Activated CD8-positive, alpha-beta T cell treated with anti-CD3 and anti-CD28 coated beads, Interleukin-2, amount 10 ng/mL, durations not matched to agents 7 days and 5 days (primary cell): ENCODE measurements at regions not wholly inside any gene's neighbourhood (a gene's known extent, or its start where the extent isn't known, plus 50 kb on each side); places are given as distances from the start of the nearest gene placed in this dataset.

Experiments used
- ATAC-seq: fragments of 150-1000 bp; cut with Tn5 transposase; one replicate; pipeline ENCODE4 v1.10.0; 2021; ENCODE audit warnings: moderate library complexity
- CTCF ChIA-PET: fragments of 350-600 bp; sonication (Branson Sonifier 250); formaldehyde crosslinking; loops from one replicate; lab custom pipeline; 2021; ENCODE audit warnings: antibody characterized with exemption; lab: Charles Lee
- POLR2A ChIA-PET: fragments of 350-600 bp; sonication (Branson Sonifier 250); formaldehyde crosslinking; loops from one replicate; lab custom pipeline; 2021; ENCODE audit warnings: antibody characterized with exemption; lab: Charles Lee
- DNase-seq: peaks from one replicate; pipeline ENCODE4 v3.0.0-alpha.2; 2020
- H3K27ac Mint-ChIP-seq: one replicate; pipeline ENCODE4 v1.8.0; 2021; ENCODE audit warnings: mild to moderate bottlenecking, mixed read lengths
- H3K27me3 Mint-ChIP-seq: one replicate; pipeline ENCODE4 v1.8.0; 2021; ENCODE audit warnings: low read depth, mixed read lengths
- H3K36me3 Mint-ChIP-seq: one replicate; pipeline ENCODE4 v1.8.0; 2021; ENCODE audit warnings: low read depth, mixed read lengths
- H3K4me1 Mint-ChIP-seq: one replicate; pipeline ENCODE4 v1.8.0; 2021; ENCODE audit warnings: low read depth, mixed read lengths
- H3K4me3 Mint-ChIP-seq: one replicate; pipeline ENCODE4 v1.8.0; 2021; ENCODE audit warnings: mild to moderate bottlenecking, mixed read lengths
- H3K9me3 Mint-ChIP-seq: one replicate; pipeline ENCODE4 v1.8.0; 2022; ENCODE audit warnings: mixed read lengths; ENCODE audit not compliant: insufficient read depth

DNA sequence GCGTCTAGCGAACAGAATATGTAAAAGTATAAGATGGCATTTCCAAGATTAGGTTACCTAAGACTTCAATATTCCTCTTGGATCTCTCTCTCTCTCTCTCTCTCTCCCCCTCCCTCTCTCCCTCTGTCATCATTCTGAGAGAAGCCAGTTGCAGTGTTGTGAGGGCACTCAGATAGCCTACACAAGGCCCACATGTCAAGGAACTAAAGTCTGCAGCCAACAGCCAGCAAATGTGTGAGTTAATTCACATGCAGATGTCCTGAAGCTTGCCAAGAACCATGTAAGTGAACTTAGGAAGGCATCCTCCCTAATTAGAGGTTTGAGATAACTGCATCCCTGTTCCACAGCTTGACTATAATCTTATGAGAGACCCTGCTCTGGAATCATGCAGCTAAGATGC, 822.9 kb upstream of the PRR20A start:
- Mint-ChIP-seq H3K9me3 (no peaks in the 10 kb centered on the region), H3K36me3 (no peaks in the 10 kb centered on the region), H3K27ac (no peak overlapping the region), H3K27me3 (no peaks in the 10 kb centered on the region), H3K4me3 (no peak overlapping the region), H3K4me1 (no peaks in the 10 kb centered on the region)
- CTCF ChIA-PET, result no interaction called here
- POLR2A ChIA-PET, result no interaction called here
- no peak for ATAC-seq
- no peak for DNase-seq

DNA sequence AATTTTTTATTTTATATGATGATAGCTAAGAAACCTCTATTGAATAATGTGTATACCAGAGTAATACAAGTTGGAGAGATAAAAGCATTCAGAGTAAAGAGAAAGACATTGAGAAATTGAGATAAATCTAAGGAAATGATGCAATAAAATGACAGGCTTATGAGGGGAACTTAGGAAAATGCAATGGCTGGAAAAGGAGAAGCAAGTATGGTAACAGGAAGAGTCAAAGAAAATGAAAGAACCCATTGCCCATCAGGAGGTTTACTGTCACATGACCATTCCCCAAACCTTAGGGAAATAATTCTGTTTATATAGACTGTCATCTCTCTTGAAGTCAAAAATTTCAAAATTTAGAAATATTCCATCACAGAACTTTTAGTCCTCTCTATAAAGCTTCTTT, 808.0 kb upstream of the PRR20A start:
- ATAC-seq (no peak), DNase-seq (no peak)
- POLR2A ChIA-PET, result no interaction called here
- CTCF ChIA-PET, result no interaction called here
- no peak overlapping the region for H3K27ac Mint-ChIP-seq
- no peaks in the 10 kb centered on the region for H3K27me3 Mint-ChIP-seq
- H3K9me3 Mint-ChIP-seq, result peaks cover 16% of the 10 kb centered on the region
- no peaks in the 10 kb centered on the region for H3K4me1 Mint-ChIP-seq
- no peaks in the 10 kb centered on the region for H3K36me3 Mint-ChIP-seq
- H3K4me3 Mint-ChIP-seq, result no peak overlapping the region

DNA sequence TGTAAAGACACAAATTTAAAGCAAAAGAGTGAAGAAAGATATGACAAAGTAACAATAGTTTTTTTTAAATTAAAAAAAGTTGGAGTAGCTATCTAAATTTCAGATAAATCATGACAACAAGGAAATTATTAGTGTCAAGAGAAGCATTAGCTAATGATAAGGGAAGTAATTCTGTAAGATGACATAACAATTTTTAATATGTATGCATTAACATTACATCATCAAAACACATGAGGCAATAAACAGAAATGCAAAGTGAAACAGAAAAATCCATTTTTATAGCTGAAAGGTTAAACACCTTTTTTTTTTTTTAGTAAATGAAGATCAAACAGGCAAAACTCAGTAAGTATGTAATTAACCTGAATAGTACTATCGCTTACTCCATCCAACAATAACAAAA, 804.9 kb upstream of the PRR20A start:
- Mint-ChIP-seq H3K4me3 (no peak overlapping the region), H3K27me3 (no peaks in the 10 kb centered on the region)

DNA sequence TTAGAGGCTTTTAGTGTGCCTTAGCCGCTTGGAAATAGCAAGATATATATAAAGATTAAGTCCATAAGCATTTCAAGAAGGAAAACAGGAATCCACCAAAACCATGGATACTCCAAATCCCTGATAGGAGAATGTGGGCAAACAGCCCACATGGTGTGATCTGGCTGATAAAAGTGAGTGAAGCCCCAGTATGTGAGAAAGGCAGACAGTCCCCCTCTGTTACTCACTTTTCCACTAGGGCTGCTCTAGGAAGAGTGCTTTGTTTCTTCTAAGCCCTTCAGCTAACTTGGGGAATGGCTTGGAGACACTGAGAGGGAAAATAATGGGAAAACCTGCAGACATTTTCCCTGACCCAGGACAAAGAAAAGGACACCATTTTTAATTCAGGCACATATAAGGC, 802.3 kb upstream of the PRR20A start:
- Mint-ChIP-seq H3K27me3 (no peaks in the 10 kb centered on the region), H3K9me3 (peaks cover 25% of the 10 kb centered on the region), H3K27ac (no peak overlapping the region), H3K4me1 (no peaks in the 10 kb centered on the region), H3K36me3 (no peaks in the 10 kb centered on the region), H3K4me3 (no peak overlapping the region)
- CTCF ChIA-PET, result no interaction called here
- no peak for DNase-seq
- no peak for ATAC-seq
- POLR2A ChIA-PET, result no interaction called here

More for the DNA sequence above, 804.9 kb upstream of the PRR20A start:
- ChIA-PET CTCF (no interaction called here), POLR2A (no interaction called here)
- Mint-ChIP-seq H3K9me3 (peaks cover 21% of the 10 kb centered on the region), H3K4me1 (no peaks in the 10 kb centered on the region), H3K36me3 (no peaks in the 10 kb centered on the region), H3K27ac (no peak overlapping the region)
- no peak for ATAC-seq
- no peak for DNase-seq

DNA sequence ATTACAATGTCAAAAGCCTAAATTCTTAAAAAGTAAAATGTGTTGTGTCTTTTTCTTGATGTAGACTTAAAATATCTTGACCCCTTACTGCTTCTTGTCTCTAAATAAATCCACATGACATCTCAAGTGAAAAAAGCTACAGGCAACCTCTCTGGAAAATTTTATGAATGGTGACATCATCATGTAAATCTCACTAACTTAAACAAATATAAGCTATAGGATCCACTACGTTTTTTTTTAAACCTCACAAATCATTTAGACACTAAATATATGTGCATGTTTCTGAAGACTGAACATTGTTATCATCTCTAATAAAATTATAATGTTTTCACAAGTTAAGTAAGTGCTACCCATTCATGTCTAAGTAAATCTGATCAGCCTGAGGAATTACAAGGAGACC, 793.7 kb upstream of the PRR20A start:
- Mint-ChIP-seq H3K36me3 (no peaks in the 10 kb centered on the region), H3K9me3 (peaks cover 16% of the 10 kb centered on the region), H3K27ac (no peak overlapping the region), H3K27me3 (no peaks in the 10 kb centered on the region), H3K4me3 (no peak overlapping the region), H3K4me1 (no peaks in the 10 kb centered on the region)
- POLR2A ChIA-PET, result no interaction called here
- DNase-seq (no peak), ATAC-seq (no peak)
- CTCF ChIA-PET, result no interaction called here

DNA sequence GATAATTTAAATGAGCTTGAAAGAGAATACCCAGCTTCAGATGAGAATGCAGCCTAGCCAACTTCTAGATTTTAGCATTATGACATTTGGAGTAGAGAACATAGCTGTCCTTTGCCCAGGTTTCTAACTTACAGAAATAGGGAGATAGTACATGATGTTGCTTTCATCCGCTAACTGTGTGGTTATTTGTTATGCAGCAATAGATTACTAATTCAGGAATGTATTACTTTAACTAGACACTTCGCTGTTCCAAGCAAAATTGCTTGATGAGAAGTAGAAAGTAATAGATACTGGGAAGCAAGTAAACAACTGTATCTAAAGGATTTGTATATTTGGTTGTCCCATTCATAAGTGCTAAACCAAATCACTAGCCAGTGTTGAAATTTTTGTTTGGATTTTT, 790.9 kb upstream of the PRR20A start:
- CTCF ChIA-PET, result no interaction called here
- Mint-ChIP-seq H3K4me1 (no peaks in the 10 kb centered on the region), H3K9me3 (peaks cover 22% of the 10 kb centered on the region), H3K36me3 (no peaks in the 10 kb centered on the region), H3K27ac (no peak overlapping the region), H3K4me3 (no peak overlapping the region), H3K27me3 (no peaks in the 10 kb centered on the region)
- no peak for DNase-seq
- POLR2A ChIA-PET, result no interaction called here
- no peak for ATAC-seq

DNA sequence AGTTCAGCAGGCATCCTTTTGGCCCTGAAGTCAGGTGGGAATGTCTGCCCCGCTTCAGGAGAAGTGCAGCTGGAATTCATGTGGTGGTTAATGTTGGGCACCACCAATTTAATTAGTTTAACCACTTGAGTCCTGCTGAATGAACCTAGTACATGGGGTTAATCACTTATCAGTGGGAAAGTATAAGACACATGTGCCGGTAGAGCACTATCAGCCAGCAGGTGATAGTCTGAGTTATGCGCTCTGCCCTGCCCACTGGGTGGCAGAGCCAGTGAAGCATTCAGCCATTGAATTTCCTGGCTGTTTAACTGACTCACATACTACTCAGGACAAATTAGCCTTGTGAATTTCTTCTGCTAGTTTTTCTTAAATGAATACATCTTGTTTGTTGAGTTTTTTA, 789.7 kb upstream of the PRR20A start:
- Mint-ChIP-seq H3K4me1 (no peaks in the 10 kb centered on the region), H3K27me3 (no peaks in the 10 kb centered on the region), H3K27ac (no peak overlapping the region), H3K36me3 (no peaks in the 10 kb centered on the region), H3K9me3 (peaks cover 30% of the 10 kb centered on the region), H3K4me3 (no peak overlapping the region)
- ChIA-PET POLR2A (no interaction called here), CTCF (no interaction called here)
- ATAC-seq, result no peak
- no peak for DNase-seq

DNA sequence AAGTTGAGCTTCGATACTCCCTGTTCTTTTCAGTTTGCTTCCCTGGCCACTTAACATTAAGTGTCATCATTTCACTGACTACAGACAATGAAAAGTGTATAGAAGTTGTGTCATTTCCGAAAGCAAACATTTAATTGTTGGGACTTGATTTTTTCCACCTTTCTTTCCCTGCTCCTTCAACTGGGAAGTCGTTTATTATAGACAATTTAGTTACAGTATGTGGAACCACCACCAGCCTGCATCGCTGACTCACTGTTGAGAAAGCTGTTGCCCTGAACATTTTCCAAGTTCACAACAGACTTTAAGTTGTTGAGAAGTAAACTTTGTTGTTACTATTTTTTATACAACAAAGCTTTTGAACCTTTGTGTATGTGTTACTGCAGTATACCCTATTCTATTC, 788.4 kb upstream of the PRR20A start:
- ATAC-seq (no peak), DNase-seq (no peak)
- ChIA-PET POLR2A (no interaction called here), CTCF (no interaction called here)
- Mint-ChIP-seq H3K4me3 (no peak overlapping the region), H3K4me1 (no peaks in the 10 kb centered on the region), H3K27me3 (no peaks in the 10 kb centered on the region), H3K9me3 (peaks cover 30% of the 10 kb centered on the region), H3K36me3 (no peaks in the 10 kb centered on the region), H3K27ac (no peak overlapping the region)

DNA sequence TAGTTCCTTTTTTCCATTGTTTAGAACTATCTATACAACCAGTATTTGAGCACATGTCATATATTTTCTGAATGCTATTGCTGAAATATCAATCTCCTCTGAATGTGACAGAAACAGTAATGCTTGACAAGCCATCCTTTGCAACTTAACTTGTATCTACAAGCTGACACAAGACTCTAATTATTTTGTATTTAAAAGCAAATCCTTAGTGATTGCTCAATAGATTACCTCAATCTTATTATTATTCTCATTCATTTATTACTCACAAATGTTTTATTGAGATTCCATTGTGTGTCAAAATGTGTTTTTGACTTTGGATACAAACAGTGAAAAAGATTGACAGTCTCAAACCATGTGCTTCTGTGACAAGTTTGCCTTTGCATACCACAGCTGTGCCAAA, 787.8 kb upstream of the PRR20A start:
- ATAC-seq (no peak), DNase-seq (no peak)
- ChIA-PET POLR2A (no interaction called here), CTCF (no interaction called here)
- Mint-ChIP-seq H3K27ac (no peak overlapping the region), H3K4me3 (no peak overlapping the region), H3K36me3 (no peaks in the 10 kb centered on the region), H3K9me3 (peaks cover 29% of the 10 kb centered on the region), H3K4me1 (no peaks in the 10 kb centered on the region), H3K27me3 (no peaks in the 10 kb centered on the region)

DNA sequence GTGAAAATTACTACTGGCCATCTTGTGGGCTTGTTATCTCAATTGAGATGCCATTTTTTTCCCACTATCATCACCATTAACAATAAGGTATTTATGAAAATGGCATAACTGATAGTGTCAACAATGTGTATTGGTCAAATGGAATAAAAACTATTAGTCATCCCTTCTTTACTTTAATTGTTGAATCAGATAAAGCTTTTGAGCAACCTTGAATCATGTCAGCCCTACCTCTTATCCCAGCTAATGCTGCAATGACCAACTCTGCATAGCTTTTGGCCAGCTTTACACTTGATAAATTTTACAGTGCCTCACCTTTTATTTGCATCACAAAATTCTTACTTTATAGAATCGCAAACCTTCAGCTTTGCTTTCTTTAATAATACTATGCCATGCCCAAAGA, 784.0 kb upstream of the PRR20A start:
- Mint-ChIP-seq H3K4me1 (no peaks in the 10 kb centered on the region), H3K27me3 (no peaks in the 10 kb centered on the region), H3K36me3 (no peaks in the 10 kb centered on the region), H3K4me3 (no peak overlapping the region), H3K9me3 (peaks cover 39% of the 10 kb centered on the region), H3K27ac (no peak overlapping the region)
- ChIA-PET CTCF (no interaction called here), POLR2A (no interaction called here)
- no peak for ATAC-seq
- DNase-seq, result no peak

DNA sequence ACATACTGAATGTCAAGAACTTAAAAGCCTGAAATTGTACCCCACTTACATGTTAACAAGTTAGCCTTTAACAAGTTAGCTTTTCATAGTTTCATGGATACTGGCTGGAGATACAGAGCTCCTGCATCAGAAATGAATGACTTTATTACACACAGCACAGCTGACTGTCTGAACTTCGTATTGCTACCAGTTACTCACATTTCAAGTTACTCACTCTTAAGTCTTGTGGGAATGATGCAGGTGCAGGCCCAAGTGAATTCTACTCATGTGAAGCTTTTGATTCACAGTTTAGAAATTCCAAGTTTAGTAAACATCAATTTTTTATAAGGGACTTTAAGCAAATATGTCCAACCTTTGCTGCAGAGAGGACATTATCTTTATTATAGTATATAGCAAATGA, 762.2 kb upstream of the PRR20A start:
- ATAC-seq (no peak), DNase-seq (no peak)
- H3K4me1 Mint-ChIP-seq, result no peaks in the 10 kb centered on the region
- H3K4me3 Mint-ChIP-seq, result no peak overlapping the region
- H3K36me3 Mint-ChIP-seq, result peaks cover 2% of the 10 kb centered on the region
- peaks cover 23% of the 10 kb centered on the region for H3K9me3 Mint-ChIP-seq
- POLR2A ChIA-PET, result no interaction called here
- no peak overlapping the region for H3K27ac Mint-ChIP-seq
- no peaks in the 10 kb centered on the region for H3K27me3 Mint-ChIP-seq
- CTCF ChIA-PET, result no interaction called here

DNA sequence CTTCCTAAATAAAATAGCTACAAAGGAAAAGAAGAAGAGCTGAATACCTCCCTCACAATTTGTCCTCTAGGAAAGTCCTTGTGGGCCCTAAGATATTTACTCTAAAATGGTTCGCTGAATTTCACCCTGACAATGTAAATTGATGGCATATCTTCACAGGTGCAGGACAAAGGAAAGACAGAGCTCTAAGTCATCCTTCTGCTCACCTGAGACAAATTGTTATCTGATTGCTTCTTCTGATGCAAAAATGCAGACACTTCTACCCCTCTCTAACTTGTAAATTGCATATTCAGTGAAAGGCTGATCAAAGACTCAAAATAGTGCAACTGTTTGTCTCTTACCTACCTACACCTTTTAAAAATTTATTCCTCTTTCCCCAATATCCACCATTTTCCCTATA, 747.2 kb upstream of the PRR20A start:
- no peaks in the 10 kb centered on the region for H3K27me3 Mint-ChIP-seq
- POLR2A ChIA-PET, result no interaction called here
- H3K4me3 Mint-ChIP-seq, result no peak overlapping the region
- CTCF ChIA-PET, result no interaction called here
- DNase-seq, result no peak
- ATAC-seq, result no peak
- peaks cover 34% of the 10 kb centered on the region for H3K9me3 Mint-ChIP-seq
- H3K36me3 Mint-ChIP-seq, result no peaks in the 10 kb centered on the region
- H3K4me1 Mint-ChIP-seq, result no peaks in the 10 kb centered on the region
- H3K27ac Mint-ChIP-seq, result no peak overlapping the region

DNA sequence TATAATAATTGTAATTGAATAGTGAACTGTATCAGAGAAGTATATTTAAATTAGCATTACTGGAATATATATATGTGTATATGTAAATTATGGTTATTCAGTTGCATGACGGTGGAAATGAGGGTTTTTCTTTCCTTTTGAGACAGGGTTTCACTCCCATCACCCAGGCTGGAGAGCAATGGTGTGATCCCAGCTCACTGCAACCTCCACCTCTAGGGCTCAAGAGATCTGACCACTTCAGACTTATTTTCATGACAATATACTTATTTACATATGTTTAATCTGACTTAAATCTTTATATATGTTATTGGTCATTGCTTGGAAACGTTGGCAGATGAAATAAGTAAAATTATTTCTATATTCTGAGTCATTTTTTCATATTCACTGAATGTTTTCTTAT, 744.4 kb upstream of the PRR20A start:
- Mint-ChIP-seq H3K36me3 (no peaks in the 10 kb centered on the region), H3K4me3 (no peak overlapping the region), H3K27me3 (no peaks in the 10 kb centered on the region), H3K9me3 (peaks cover 26% of the 10 kb centered on the region), H3K27ac (no peak overlapping the region), H3K4me1 (no peaks in the 10 kb centered on the region)
- DNase-seq (no peak), ATAC-seq (no peak)
- POLR2A ChIA-PET, result no interaction called here
- CTCF ChIA-PET, result no interaction called here
